Inflammatory macrophage treated with lipopolysaccharide for 4 hours (primary cell): ENCODE measurements at regions not wholly inside any gene's neighbourhood (a gene's known extent, or its start where the extent isn't known, plus 50 kb on each side); places are given as distances from the start of the nearest gene placed in this dataset.

Experiments
- DNase-seq: peaks from one replicate; pipeline ENCODE4 v3.0.0-alpha.2; 2020

DNA sequence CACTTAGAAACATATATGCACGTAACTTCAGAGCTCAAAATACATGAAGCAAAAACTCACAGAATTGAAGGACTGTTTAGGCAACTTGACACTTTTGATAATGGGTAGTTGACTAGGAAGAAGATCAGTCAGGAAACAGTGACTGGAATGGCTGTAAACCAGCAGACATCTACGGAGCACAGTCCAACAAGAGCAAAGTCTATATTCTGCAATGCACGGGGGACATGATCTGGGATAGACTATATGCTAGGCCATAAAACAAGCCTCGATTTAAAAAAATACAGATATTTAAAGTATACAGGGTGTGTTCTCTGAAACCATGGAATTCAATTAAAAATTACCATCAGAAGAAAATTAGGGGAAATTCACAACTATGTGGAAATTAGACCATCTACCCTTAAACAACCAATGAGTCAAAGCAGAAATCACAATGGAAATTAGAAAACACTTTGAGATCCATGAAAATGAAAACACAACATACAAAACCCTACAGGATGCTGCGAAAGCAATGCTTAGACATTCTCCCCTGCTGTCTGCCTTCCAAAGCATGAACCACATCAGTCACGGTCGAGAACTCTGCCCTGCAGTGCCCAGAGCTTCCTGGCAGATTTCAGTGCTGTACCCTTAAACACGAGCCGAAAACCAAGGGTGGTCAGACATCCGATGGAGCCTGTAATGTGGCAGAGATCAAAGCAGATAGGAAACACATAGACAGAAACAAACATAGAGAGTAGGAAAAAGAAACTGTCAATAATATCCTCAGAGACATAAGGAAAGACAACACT, 651.9 kb upstream of the HS6ST1 start:
- DNase-seq = no peak

DNA sequence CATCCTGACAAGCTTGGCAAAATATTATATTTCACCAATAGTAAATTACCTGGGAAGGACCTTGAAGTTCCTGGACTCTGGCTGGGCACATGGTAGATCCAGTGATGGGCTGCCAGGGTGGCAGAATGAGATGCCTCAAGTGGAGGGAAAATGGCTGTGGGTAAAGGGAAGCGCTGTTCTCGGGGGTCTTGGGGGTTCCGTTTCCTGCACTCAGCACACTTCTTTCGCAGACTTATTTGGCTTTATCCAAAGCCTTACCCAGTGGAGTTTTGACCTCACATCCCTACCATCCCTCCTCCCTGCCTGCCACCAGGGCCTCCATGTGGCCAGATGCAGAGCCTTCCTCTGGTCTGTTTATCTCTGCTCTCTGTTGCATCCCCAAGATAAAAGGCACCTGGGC, 654.9 kb upstream of the HS6ST1 start:
- no peak for DNase-seq

DNA sequence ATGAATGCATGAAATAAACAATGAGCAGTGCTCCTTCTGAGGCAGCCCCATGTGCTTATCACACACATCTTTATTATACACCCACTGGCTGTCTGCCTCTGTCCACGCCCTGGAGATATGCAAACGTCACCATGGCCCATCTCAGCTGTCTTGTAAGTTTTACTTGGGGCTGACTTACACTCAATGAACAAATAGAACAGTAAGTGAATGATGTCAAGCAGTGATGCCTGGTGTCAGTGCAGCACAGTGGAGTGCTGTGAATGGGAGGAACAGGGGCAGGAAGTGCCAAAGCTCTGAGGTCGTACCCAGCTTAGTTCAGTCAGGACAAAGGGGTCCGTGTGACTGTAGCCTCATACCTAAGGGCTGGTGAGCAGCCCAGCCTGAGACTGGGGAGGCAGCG, 659.5 kb upstream of the HS6ST1 start:
- DNase-seq = no peak

DNA sequence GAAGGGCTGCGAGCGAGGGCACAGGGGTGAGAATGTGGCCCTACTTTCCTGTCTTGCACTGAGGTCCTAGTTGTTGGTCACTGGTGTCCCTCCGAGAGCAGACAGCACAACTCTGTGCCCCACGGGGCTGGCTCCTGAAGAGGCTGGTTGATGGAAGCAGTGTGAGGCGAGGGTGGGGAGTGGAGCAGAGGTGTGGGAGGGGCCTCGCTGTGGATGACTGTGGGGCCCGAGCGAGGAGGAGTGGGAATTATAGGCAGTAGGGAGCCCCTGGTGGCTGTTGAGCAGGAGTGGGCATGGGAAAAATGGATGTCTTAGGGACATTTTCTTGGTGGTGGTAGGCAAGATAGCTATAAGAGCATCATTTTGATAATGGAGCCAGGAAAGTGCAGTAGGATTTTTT, 660.5 kb upstream of the HS6ST1 start:
- DNase-seq = no peak

DNA sequence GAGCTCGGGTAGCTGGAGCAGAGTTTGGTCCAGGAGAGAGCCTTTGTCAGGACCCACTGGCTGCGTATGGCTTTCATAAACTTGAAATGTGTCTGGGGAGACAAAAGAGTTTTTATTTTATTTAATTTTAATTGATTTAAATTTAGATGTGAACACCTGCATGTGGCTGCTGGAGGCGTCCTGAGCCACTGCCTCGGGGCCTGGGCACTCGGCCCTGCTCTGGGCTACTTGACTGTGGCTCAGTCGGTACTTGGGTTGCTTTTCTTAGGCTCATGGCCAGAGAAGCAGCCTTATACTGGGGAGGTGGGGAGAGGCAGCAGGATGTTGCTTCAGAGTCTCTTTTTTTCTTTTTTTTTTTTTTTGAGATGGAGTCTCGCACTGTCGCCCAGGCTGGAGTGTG, 661.8 kb upstream of the HS6ST1 start:
- DNase-seq = no peak

DNA sequence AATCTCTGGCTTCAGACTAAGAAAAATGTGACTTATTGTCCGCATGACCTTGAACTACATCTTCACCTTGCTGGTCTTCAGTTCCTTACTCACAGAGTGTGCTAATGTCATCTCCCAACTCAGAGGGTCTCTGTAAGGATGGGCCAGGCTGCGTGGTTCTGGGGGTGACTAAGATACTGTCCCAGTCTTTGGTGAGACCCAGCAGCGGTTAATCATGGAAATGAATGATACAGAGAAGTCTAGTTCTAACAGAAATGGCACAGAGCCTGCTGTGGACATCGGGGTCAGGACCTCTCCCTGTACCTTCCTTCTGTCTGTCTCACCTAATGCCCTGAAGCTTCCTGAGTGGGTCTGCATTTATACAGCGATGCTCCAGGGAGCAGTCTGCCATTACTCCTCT, 662.7 kb upstream of the HS6ST1 start:
- DNase-seq = no peak

DNA sequence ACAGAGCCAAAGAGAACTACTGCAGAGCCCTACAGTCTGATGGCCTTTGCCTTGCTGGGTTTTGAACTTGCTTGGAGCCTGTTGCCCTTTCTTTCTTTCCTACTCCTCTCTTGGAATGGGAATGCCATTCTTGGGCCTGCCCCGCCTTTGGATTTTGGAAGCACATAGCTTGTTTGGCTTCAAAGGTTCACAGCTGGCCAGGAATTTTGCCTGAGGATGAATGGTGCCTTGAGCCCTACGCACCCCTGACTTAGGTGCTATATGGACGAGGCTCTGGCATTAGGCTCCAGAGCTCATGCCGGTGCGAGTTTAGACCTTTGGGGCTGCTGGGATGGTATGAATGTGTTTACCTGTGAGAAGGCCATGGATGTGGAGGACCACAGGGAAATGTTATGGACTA, 663.3 kb upstream of the HS6ST1 start:
- no peak for DNase-seq

DNA sequence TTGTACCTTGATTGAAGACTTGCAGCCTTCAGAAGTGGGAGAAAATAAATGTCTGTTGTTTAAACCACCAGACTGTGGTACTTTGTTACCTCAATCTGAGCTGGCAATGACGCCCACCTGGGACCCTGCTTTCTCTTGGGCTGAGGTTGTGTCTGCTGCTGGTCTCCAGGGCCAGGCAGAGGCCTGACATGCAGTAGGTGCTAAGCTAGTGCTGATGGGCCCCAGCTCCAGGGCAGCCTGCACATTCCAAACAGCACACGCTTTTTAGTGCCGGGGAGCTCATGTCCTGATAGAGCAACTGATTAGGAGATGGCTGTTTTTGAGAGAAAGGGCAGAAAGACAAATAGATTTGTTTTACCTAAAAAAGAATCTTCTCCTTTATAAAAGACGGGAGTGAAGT, 664.0 kb upstream of the HS6ST1 start:
- DNase-seq = no peak

DNA sequence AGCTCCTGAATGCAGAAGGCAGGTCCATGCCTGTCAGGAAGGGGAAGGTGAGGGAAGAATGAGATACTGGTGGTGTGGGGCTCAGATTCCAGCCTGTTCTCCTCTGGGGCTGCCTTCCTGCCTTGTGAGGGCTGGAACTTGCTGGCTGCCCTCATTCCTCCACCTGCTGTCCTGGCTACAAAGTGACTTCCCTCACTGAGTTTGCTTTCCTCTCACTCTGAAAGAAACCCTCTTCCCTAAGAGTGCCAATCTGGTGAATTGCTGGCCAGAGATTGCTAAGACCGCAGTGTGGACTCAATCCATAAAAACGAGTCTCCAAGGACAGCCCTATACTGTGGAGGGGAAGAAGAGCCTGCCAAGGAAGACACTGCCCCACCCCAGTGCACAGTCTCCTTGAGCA, 664.4 kb upstream of the HS6ST1 start:
- DNase-seq = no peak

DNA sequence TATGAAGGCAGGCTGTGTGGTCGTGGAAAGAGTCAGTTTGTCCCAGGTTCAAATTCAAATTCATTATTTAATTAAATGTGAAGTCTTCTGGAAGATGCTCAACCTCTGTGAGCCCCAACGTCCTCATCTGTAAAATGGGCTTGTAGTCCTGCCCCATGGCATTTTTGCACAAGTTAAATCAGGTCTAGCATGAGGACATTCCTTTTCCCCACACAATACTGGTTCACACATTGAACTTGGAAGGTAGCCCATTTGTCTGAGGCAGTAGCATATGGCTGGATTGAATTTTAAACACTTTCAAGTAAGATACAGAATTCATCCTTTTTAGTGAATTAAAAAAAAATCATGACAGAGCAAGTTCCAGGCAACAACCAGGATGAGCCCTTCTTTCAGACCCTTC, 665.4 kb upstream of the HS6ST1 start:
- DNase-seq = no peak

DNA sequence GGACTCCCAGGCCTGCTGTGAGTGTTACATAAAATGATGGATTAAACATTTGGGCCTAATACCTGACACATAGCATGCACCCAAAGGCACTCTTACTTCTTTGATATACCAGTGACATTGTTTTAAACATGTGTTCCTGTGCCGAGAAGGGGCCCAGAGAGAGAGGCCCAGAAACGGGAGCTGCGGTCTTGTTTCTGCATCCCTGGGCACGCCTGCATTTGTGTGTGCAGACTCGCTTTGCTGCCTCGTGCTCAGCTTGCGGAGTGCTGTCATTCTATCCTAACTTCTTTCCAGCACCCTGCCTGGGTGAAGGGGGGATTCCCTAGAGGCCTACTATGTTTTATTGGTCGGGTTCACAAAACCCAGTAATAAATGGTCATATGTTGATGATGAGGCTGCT, 666.2 kb upstream of the HS6ST1 start:
- DNase-seq = no peak

DNA sequence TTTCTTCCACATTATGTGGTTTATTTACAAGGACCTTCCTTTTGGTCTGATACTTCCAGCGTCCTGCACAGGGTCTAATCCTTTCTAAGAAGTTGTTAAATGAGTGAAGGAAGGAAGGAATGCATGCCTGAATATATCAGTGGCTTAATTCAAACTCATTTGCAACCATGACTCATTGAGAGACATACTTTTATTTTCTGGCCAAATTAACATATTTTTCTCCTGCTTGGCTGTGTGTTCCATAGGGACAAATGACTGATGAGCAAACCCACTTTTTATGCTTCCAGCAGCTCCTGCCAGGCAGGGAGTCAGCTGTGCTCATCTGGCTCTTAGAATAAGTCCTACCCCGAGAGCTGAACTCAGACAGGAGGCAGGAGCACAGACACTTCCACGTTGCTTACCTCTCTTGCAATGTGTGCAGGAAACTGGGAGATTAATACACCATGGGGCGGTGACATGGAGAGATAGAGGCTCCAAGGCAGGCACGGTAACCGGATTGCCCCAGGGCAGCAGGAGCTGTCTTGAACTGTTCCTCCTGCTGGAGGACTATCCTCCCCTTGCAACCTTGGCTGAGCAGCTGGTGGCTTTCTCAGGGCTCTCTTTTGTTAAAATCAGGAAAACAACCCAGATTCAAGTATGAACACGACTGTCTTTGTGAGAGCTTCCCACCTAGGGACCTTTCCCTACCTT, 667.5 kb upstream of the HS6ST1 start:
- no peak for DNase-seq

DNA sequence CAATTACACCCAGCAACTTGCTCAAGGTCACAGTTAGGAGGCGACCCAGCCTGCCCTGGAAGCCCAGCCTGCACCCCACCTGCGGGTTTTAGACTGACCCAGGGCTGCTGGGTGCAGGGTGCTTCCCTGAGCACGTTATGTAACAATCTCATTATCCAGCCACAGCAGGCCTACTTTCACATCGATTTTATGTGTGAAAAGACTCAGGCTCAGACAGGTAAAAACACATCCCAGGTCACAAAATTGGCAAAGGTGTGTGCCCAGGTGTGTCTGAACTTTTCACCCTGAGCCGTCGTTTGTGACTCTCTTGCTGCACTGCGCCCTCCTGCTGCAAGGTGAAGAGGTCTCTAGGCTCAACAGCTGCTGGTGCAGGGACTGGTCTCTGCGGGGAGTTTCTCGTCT, 668.2 kb upstream of the HS6ST1 start:
- no peak for DNase-seq

DNA sequence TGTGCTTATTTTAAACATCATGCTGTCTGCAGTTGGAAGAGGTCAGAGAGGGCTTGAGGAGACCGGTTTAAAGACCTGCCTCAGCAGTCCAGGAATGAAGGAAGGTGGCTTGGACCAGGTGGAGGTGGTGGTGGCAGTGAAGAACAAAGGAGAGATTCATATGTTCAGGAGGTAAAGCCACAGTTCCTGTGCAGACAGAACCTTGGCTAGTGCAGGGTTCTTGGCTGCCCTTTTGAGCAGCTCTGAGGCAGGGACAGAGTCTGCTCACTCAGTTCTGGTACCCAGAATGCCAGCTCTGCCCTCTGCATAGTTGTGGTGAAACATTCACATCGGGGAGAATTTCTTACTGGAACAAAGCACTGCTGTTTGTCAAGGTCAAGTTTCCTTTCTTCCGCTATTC, 669.7 kb upstream of the HS6ST1 start:
- DNase-seq = no peak

DNA sequence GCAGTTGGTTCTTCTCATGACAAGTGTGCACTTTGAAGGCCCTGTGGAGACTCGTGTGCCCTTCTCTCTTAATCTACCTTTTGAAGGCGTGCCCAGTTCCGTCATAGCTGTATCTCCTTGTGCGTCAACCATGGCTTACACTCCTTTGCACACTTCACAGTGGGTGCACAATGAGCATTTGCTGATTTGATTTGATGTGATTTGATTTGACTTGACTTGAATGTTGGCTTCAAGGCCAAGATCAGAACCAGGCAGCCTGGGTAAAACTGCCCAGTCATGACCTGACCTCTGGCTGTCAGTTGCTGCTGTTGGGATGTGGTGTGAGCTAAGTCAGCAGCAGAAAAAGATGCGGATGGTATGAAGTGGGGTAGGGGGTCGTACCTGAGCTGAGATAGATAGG, 670.3 kb upstream of the HS6ST1 start:
- DNase-seq = no peak

DNA sequence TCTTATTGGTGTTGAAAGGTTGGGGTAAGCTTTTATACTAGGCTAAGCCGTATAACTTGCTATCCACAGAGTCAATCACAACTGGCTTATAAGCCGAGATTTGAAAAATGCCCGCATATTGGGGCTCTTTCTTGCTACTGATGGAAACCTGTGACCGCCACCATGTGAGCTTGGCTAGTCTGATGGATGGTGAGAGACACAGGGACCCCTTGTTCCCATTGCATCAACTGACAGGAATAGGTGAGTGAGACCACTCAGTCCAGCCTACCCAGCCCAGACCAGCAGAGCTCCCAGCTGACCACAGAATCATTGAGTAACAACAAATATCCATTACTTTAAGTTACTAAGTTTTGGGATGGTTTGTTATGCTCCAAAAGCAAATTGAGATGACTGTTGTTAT, 676.4 kb upstream of the HS6ST1 start:
- DNase-seq = no peak

DNA sequence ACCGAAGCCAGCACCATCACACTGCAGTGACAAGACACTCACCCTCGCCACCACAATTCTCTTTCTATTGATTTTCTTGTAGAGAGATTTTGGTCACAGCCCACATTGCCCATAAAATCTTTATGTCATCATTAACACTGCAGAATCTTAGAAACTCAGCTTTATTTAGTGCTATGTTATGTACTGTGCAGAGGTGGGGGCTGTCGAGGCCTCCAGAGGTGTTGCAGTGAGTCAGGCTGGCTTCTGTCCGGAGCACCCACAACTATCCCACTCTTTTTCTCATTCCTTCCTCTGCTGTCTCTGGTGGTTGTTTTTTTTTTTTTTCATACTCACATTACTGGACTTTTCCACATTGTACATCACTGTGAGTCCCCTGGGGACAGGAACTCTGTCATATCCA, 677.4 kb upstream of the HS6ST1 start:
- no peak for DNase-seq

DNA sequence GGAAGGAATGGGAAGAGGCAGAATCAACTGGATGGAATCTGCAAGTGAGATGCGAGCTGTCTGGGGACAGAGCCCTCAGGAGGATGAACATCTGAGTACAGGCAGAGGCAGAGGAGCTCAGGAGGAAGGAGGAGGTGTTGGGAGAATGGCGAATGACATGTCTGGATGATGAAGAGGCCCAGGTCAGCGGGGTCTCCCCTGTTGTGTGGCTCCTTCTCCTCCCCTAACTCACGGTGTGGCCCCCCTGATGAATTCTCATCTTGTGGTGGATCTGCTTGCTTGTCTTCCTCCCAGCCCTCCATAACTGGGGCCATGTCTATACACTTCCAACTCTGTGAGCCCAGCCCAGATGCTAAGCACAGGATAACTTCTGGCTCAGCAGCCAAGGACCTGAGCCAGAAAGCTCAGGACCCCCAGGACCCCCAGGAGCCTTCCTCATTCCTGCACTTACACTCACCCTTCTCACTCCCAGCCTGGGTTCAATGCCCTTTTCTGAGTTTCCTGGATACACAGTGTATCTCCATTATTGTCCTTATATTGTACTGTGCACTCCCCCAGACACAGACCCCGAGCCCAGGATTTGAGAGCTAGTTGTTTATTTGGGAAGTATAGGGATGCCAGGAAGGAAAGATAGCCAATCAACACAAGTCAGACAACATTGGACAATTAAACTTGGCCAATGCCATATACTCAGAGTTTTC, 678.6 kb upstream of the HS6ST1 start:
- no peak for DNase-seq

DNA sequence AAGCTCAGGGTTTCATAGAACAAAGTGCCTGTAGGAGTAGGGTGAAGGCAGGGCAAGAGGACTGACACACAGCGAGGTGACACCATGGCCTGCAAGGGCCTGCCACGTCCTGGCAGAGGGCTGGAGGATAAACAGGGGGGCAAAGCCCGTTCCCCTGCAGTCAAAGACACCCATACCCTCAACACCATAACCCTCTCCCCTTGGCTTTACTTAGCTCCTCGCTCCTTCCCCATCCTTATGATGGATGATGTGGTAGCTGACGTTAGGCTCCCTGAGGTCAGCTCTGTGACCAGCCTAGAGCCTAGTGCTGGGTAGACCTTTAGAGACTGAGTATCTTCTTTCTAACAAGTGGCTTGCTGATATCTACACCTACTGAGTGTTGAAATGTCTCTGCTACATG, 683.3 kb upstream of the HS6ST1 start:
- DNase-seq = no peak

DNA sequence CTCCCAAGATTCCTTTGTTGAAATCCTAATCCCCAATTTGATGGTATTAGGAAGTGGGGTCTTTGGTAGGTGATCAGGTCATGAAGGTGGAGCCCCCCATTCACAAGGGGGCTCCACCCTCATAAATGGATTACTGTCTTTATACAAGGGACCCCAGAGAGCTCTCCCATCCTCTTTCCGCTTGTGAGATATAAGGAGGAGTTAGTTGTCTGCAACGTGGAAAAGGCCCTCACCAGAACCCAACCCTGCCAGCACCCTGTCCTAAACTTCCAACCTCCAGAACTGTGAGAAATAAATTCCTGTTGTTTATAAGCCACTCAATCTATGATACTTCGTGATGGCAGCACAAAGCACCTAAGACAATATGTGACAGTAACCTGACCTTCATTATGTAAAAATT, 684.1 kb upstream of the HS6ST1 start:
- DNase-seq = no peak

DNA sequence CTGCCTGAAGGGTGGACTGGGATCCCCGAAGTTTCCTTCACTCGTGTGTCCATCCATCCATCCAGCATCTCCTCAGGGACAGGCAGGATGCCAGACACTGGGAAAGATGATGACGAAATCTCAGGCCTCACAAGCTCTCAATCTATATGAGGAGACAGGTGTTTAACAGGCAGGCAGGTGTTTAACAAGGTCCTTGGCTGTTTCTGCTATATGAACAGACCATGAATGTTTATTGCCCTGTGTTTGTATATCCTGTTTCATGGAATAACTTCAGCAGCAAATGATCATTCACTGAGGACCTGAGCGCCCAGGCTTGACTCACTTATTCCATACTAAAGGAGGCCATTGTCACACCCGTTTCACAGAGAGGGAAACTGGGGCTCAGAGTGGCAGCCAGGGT, 685.8 kb upstream of the HS6ST1 start:
- DNase-seq = no peak

DNA sequence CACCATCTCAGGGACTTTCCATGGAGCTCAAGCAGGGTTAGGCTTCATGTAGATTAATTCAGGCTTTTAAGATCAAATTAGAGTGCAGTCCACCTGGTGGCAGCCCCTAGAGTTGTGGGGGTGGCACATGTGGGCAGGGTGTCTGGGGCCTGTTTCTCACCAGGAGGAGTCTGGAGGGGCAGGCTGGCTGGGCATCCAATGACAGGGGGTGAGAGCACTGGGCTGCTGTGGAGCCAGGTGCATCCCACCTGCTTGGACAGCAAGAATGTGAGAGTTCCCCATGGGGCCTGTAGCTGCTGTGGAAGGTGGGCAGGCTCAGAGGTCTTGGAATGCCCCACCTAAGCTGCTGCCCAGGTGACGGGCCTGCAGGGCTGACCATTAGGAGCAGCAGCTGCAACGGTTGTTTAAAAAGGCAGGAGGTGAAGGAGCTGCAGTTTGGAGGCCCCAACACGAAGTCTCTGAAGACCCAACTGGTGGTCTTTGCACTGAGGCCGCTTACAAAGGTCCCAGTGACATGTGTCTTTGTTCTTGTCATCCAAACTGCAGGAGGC, 686.3 kb upstream of the HS6ST1 start:
- no peak for DNase-seq

DNA sequence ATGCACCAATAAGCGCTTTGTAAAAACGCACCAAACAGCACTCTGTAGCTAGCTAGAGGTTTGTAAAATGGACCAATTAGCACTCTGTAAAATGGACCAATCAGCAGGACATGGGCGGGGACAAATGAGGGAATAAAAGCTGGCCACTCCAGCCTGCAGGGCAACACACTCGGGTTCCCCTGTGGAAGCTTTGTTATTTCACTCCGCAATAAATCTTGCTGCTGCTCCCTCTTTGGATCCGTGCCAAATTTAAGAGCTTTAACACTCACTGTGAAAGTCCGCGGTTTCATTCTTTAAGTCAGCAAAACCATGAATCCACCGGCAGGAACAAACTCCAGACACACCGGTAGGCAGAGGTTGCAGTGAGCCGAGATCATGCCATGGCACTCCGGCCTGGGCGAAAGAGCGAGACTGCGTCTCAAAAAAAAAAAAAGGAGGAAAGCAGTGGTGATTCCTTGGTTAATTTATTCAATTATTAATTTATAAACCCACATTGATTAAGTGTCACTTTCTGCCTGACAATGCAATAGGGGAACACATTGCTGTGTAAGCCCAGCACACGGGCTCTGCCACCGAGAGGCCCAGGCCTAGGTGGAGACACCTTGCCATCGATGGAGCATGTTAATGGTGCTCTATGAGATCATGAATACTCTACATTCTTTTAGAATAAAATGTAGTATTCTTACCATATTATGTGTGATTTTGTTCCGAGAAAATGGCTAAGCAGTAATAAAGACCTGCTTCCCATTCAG, 687.6 kb upstream of the HS6ST1 start:
- no peak for DNase-seq
